Neutrophil (primary cell): ENCODE measurements at regions not wholly inside any gene's neighbourhood (a gene's known extent, or its start where the extent isn't known, plus 50 kb on each side); places are given as distances from the start of the nearest gene placed in this dataset.
"Not testable (repeated sequence)": the region's sequence is repeated elsewhere in the genome, so short reads cannot be mapped to it uniquely, and the experiment has no call there.

Experiments
- H3K27ac ChIP-seq: fragments of 200-600 bp; sonication (generic); 2 replicates; pipeline ENCODE4 v1.5.1; 2016; ENCODE audit warnings: mild to moderate bottlenecking, moderate library complexity
- H3K27me3 ChIP-seq: fragments of 200-600 bp; sonication (generic); 2 replicates; pipeline ENCODE4 v1.6.0; 2016; ENCODE audit warnings: mild to moderate bottlenecking
- H3K36me3 ChIP-seq: fragments of 200-600 bp; sonication (generic); 2 replicates; pipeline ENCODE4 v1.5.1; 2017
- H3K4me1 ChIP-seq, 2 experiments: fragments of 200-600 bp in 1 of 2; sonication (generic) in 1 of 2; 1 replicate in 1 of 2; 2 replicates in 1 of 2; pipeline versions ENCODE4 v1.5.1 to v1.6.1; 2013 to 2016; ENCODE audit warnings: low read depth in 1 of 2, low read length in 1 of 2, mild to moderate bottlenecking in 1 of 2, moderate library complexity in 1 of 2; ENCODE audit not compliant: control insufficient read depth in 1 of 2, insufficient read depth in 1 of 2
- H3K4me3 ChIP-seq, 2 experiments: fragments of 200-600 bp in 1 of 2; sonication (generic) in 1 of 2; 1 replicate in 1 of 2; 2 replicates in 1 of 2; pipeline ENCODE4 v1.5.1; 2013 to 2016; ENCODE audit warnings: low read depth in 1 of 2, low read length in 1 of 2, mild to moderate bottlenecking in 1 of 2, moderate library complexity in 1 of 2
- H3K9me3 ChIP-seq: fragments of 200-600 bp; sonication (generic); 2 replicates; pipeline ENCODE4 v1.5.1; 2016
- TF ChIP-seq, protein P1 (sequence below): fragments of 200-600 bp; sonication (generic); IDR thresholded peaks from 2 replicates; pipeline ENCODE4 v1.5.1; 2016; ENCODE audit warnings: antibody characterized with exemption

DNA sequence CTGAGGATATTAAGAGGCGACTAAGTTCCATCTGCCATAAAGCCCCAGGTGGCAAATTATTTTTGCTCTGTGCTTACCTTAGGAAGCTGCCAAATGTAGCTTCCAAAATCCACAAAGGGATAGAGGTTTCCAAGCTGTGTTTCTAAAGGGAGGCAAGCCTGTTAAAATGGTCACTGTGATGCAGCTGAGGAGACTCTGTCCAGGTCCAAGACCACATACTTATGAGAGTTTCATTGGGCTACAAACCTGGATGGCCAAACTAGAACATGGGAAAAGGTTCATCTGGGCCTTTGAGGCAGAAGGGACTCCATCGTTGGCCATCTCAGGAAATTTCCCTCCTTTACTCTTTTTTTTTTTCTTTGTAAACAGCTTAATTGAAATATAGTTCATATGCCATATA, 306.9 kb upstream of the FGF13 start:
- no peak overlapping the region for H3K27ac ChIP-seq
- H3K36me3 ChIP-seq: no peaks in the 10 kb centered on the region
- H3K9me3 ChIP-seq: no peaks in the 10 kb centered on the region
- H3K4me3 ChIP-seq: no peak overlapping the region
- H3K4me1 ChIP-seq: peaks cover 13 to 17% of the 10 kb centered on the region in 2 experiments
- TF ChIP-seq, protein P1, sequence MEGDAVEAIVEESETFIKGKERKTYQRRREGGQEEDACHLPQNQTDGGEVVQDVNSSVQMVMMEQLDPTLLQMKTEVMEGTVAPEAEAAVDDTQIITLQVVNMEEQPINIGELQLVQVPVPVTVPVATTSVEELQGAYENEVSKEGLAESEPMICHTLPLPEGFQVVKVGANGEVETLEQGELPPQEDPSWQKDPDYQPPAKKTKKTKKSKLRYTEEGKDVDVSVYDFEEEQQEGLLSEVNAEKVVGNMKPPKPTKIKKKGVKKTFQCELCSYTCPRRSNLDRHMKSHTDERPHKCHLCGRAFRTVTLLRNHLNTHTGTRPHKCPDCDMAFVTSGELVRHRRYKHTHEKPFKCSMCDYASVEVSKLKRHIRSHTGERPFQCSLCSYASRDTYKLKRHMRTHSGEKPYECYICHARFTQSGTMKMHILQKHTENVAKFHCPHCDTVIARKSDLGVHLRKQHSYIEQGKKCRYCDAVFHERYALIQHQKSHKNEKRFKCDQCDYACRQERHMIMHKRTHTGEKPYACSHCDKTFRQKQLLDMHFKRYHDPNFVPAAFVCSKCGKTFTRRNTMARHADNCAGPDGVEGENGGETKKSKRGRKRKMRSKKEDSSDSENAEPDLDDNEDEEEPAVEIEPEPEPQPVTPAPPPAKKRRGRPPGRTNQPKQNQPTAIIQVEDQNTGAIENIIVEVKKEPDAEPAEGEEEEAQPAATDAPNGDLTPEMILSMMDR: no peak
- H3K27me3 ChIP-seq: no peaks in the 10 kb centered on the region

DNA sequence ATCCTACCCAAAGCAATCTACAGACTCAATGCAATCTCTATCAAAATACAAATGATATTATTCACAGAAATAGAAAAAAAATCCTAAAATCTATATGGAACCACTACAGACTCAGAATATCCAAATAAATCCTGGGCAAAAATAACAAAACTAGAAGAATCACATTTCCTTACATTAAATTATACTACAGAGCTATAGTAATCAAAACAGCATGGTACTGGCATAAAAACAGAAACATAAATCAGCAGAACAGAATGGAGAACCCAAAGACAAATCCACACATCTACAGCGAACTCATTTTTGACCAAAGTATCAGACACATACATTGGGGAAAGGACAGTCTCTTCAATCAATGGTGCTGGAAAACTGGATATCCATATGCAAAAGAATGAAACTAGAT, 304.1 kb upstream of the FGF13 start:
- Histone ChIP-seq H3K27me3 (no peaks in the 10 kb centered on the region), H3K36me3 (no peaks in the 10 kb centered on the region), H3K4me1 (peaks cover 9% of the 10 kb centered on the region in 2 experiments), H3K27ac (no peak overlapping the region), H3K9me3 (no peaks in the 10 kb centered on the region), H3K4me3 (no peak overlapping the region)
- TF ChIP-seq, protein P1: no peak

DNA sequence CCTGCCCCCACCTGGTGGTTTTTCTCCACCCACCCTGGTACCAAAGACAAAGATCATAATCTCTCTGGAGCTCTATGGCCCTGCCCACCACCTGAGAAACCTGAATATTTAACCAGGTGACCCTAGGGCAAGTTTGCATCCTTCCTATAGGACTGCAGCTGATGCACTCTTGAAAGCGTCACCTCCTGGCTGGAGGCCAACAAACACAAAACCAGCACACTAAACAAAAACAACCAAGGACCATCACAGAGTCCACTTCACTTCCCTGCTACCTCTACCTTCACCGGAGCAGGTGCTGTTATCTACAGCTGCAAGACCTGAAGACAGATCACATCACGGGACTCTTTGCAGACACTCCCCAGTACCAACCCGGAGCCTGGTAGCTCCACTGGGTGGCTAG, 296.7 kb upstream of the FGF13 start:
- no peaks in the 10 kb centered on the region for H3K27me3 ChIP-seq
- TF ChIP-seq, protein P1: no peak
- H3K27ac ChIP-seq: no peak overlapping the region
- H3K9me3 ChIP-seq: no peaks in the 10 kb centered on the region
- no peaks in the 10 kb centered on the region for H3K4me1 ChIP-seq
- H3K36me3 ChIP-seq: no peaks in the 10 kb centered on the region
- no peak overlapping the region for H3K4me3 ChIP-seq

DNA sequence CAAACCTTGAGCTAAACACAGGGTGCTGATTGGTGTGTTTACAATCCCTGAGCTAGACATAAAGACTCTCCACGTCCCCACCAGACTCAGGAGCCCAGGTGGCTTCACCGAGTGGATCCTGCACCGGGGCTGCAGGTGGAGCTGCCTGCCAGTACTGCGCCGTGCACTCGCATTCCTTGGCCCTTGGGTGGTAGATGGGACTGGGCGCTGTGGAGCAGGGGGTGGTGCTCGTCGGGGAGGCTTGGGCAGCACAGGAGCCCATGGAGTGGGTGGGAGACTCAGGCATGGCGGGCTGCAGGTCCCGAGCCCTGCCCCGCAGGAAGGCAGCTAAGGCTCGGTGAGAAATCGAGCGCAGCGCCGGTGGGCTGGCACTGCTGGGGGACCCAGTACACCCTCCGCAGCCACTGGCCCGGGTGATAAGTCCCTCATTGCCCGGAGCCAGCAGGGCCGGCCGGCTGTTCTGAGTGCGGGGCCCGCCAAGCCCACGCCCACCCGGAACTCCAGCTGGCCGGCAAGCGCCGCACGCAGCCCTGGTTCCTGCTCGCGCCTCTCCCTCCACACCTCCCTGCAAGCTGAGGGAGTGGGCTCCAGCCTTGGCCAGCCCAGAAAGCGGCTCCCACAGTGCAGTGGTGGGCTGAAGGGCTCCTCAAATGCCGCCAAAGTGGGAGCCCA, 292.5 kb upstream of the FGF13 start:
- not testable (repeated sequence) for H3K4me1 ChIP-seq, H3K27ac ChIP-seq, H3K36me3 ChIP-seq, H3K4me3 ChIP-seq, H3K27me3 ChIP-seq, H3K9me3 ChIP-seq

DNA sequence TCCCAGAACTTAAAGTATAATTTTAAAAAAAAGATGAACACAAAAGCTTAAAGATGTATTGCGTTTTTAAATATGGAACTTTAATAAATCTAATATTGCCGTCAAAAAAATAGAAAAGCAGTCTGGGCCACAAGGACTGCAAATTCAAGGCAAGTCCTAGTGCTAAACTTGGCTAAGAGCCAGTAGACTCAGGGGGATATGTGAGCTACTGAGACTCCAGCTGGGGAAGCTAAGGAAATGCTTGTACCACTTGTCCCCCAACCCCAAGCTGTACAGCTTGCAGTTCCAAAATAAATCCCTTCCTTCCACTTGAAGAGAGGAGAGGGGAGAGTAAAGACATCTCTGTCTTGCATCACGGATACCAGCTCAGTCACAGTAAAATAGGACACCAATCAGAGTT, 290.8 kb upstream of the FGF13 start:
- TF ChIP-seq, protein P1: no peak
- Histone ChIP-seq H3K27me3 (no peaks in the 10 kb centered on the region), H3K27ac (no peak overlapping the region), H3K4me1 (no peaks in the 10 kb centered on the region), H3K9me3 (no peaks in the 10 kb centered on the region), H3K36me3 (no peaks in the 10 kb centered on the region), H3K4me3 (no peak overlapping the region)

DNA sequence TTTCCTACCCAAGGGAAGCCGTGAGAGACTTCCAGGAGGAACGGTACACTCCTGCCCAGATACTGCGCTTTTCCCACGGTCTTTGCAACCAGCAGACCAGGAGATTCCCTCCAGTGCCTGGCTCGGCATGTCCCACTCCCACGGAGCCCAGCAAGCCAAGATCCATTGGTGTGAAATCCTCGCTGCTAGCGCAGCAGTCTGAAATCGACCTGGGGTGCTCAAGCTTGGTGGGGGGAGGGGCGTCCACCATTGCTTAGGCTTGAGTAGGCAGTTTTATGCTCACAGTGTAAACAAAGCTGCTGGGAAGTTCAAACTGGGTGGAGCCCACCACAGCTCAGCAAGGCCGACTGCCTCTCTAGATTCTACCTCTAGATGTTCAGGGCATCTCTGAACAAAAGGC, 284.8 kb upstream of the FGF13 start:
- no peaks in the 10 kb centered on the region for H3K36me3 ChIP-seq
- TF ChIP-seq, protein P1: no peak
- no peaks in the 10 kb centered on the region for H3K27me3 ChIP-seq
- no peaks in the 10 kb centered on the region for H3K4me1 ChIP-seq
- H3K9me3 ChIP-seq: no peaks in the 10 kb centered on the region
- no peak overlapping the region for H3K27ac ChIP-seq
- H3K4me3 ChIP-seq: no peak overlapping the region
